ENCODE measurements at regions not wholly inside any gene's neighbourhood (a gene's known extent, or its start where the extent isn't known, plus 50 kb on each side); places are given as distances from the start of the nearest gene placed in this dataset.

DNA sequence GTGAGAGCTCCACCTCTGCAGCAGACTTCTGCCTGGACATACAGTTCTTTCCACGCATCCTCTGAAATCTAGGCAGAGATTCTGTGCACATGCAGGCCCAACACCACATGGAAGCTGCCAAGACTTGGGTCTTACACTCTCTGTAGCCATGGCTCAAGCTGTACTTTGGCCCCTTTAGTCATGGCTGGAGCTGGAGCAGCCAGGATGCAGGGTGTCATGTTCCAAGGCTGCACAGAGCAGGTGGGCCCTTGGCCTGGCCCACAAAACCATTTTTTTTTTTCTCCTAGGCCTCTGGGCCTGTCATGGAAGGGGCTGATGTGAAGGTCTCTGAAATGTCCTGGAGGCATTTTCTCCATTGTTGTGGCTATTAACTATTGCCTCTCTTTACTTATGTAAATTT, 990.5 kb upstream of the ADGRL3 start:
- 89% methylated on average over 1 of the region's 1 CpG for WGBS
- Histone ChIP-seq H3K36me3 (no peaks in the 10 kb centered on the region), H3K4me3 (no peak overlapping the region), H3K27me3 (no peaks in the 10 kb centered on the region), H3K9me3 (no peaks in the 10 kb centered on the region), H3K4me1 (no peaks in the 10 kb centered on the region), H3K27ac (replicated peaks in 1 of 4) (no peak overlapping the region)
- no peak for DNase-seq (ENCODE audit: extremely low spot score)
- intact Hi-C loops (cut with DNase I): no loop called here
- no peak for TF ChIP-seq CTCF (IDR thresholded peaks at IDR 0.05)
- no peak for TF ChIP-seq EP300 (IDR thresholded peaks at IDR 0.05)
- TF ChIP-seq POLR2A (IDR thresholded peaks at IDR 0.05; ENCODE audit: low read depth): no peak
- TF ChIP-seq POLR2AphosphoS5 (IDR thresholded peaks at IDR 0.05): no peak

GRCh38 chr4:60215906-60216305, 984.2 kb upstream of the ADGRL3 start:
- no peak for DNase-seq (ENCODE audit: extremely low spot score)
- intact Hi-C loops (cut with DNase I): no loop called here
- no peaks in the 10 kb centered on the region for H3K9me3 ChIP-seq
- H3K36me3 ChIP-seq: no peaks in the 10 kb centered on the region
- H3K4me1 ChIP-seq: no peaks in the 10 kb centered on the region
- 89% methylated on average over 2 of the region's 2 CpGs for WGBS
- no peak overlapping the region for H3K27ac ChIP-seq (replicated peaks in 1 of 4)
- H3K27me3 ChIP-seq: no peaks in the 10 kb centered on the region
- H3K4me3 ChIP-seq: no peak overlapping the region
- TF ChIP-seq EP300 (IDR thresholded peaks at IDR 0.05) (no peak), CTCF (IDR thresholded peaks at IDR 0.05) (no peak), POLR2AphosphoS5 (IDR thresholded peaks at IDR 0.05) (no peak), POLR2A (IDR thresholded peaks at IDR 0.05; ENCODE audit: low read depth) (no peak)

DNA sequence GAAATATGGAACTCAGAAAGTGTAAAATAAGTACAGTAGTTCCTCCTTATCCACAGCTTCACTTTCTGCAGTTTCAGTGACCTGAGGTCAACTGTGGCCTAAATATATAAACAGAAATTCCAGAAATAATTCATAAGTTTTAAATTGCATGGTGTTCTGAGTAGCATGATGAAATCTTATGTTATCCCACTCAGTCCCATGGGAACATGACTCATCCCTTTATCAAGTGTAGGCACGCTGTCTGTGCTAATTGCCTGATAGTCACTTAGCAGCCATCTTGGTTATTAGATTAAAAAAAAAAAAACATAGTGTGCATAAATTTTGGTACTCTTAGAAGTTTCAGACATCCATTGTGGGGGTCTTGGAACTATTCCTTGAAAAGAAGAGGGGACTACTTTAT, 983.4 kb upstream of the ADGRL3 start:
- Histone ChIP-seq H3K4me1 (no peaks in the 10 kb centered on the region), H3K9me3 (no peaks in the 10 kb centered on the region), H3K27ac (replicated peaks in 1 of 4) (no peak overlapping the region), H3K36me3 (no peaks in the 10 kb centered on the region), H3K27me3 (no peaks in the 10 kb centered on the region), H3K4me3 (no peak overlapping the region)
- TF ChIP-seq POLR2A (IDR thresholded peaks at IDR 0.05; ENCODE audit: low read depth) (no peak), EP300 (IDR thresholded peaks at IDR 0.05) (no peak), POLR2AphosphoS5 (IDR thresholded peaks at IDR 0.05) (no peak), CTCF (IDR thresholded peaks at IDR 0.05) (no peak)
- intact Hi-C loops (cut with DNase I): no loop called here
- WGBS: 75% methylated on average over 1 of the region's 1 CpG
- no peak for DNase-seq (ENCODE audit: extremely low spot score)

DNA sequence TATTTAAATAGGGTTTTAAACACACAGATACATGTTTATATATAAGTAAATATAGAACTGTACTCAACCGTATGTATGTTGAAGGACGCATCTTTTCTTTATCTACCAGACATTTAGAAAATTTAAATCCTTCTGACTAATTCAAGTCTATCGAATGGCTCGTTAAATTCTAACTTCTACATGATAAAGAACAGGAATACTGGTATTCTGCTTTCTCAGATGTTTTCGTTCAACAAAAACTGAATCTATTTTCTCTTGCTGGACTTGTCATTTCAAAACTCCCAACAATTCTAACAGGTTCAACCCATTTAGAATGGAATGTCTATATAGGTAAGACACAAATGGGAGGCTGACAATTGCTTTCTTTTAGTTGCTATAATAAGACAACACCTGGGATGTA, 978.3 kb upstream of the ADGRL3 start:
- intact Hi-C loops (cut with DNase I): no loop called here
- H3K4me3 ChIP-seq: no peak overlapping the region
- H3K4me1 ChIP-seq: no peaks in the 10 kb centered on the region
- H3K9me3 ChIP-seq: no peaks in the 10 kb centered on the region
- H3K27ac ChIP-seq (replicated peaks in 1 of 4): no peak overlapping the region
- no peaks in the 10 kb centered on the region for H3K27me3 ChIP-seq
- no peak for DNase-seq (ENCODE audit: extremely low spot score)
- WGBS: 97% methylated on average over 5 of the region's 5 CpGs
- TF ChIP-seq POLR2A (IDR thresholded peaks at IDR 0.05; ENCODE audit: low read depth): no peak
- no peak for TF ChIP-seq EP300 (IDR thresholded peaks at IDR 0.05)
- no peak for TF ChIP-seq POLR2AphosphoS5 (IDR thresholded peaks at IDR 0.05)
- TF ChIP-seq CTCF (IDR thresholded peaks at IDR 0.05): no peak
- H3K36me3 ChIP-seq: no peaks in the 10 kb centered on the region

GRCh38 chr4:60223208-60223923, 976.8 kb upstream of the ADGRL3 start:
- WGBS: 78% methylated on average over 3 of the region's 3 CpGs
- Histone ChIP-seq H3K4me3 (no peak overlapping the region), H3K9me3 (no peaks in the 10 kb centered on the region), H3K36me3 (no peaks in the 10 kb centered on the region), H3K27ac (replicated peaks in 1 of 4) (no peak overlapping the region), H3K4me1 (no peaks in the 10 kb centered on the region), H3K27me3 (no peaks in the 10 kb centered on the region)
- no peak for DNase-seq (ENCODE audit: extremely low spot score)
- TF ChIP-seq POLR2AphosphoS5 (IDR thresholded peaks at IDR 0.05) (no peak), POLR2A (IDR thresholded peaks at IDR 0.05; ENCODE audit: low read depth) (no peak)
- intact Hi-C loops (cut with DNase I): no loop called here
